GM12865 (cell line): ENCODE measurements at regions not wholly inside any gene's neighbourhood (a gene's known extent, or its start where the extent isn't known, plus 50 kb on each side); places are given as distances from the start of the nearest gene placed in this dataset.

Experiments
- DNase-seq: peaks from one replicate; pipeline ENCODE4 v3.0.0; 2010; ENCODE audit warnings: low read depth
- H3K4me3 ChIP-seq: 2 replicates; pipeline ENCODE4 v1.5.1; 2011; ENCODE audit warnings: mild to moderate bottlenecking, low read depth, low read length, control low read depth
- CTCF ChIP-seq: IDR thresholded peaks from 2 replicates; pipeline ENCODE4 v1.5.1; 2011; ENCODE audit warnings: low read length, control low read depth, low read depth, inconsistent platforms; ENCODE audit not compliant: insufficient read depth; ENCODE audit errors: missing control alignments

DNA sequence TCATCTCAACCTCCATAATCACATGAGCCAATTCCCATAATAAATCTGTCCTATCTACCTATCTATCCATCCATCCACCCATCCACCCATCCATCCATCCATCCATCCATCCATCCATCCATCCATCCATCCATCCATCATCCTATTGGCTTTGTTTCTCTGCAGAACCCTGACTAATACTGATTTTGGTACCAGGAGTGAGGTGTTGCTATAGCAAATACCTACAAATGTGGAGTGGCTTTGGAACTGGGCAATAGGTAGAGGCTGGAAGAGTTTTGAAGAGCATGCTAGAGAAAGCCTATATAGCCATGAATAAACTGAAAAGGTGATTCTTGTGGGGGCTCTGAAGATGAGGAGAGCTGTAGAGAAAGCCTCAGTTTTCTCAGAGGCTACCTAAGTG lies 88.7 kb upstream of the ANKRD28 start:
- no peak overlapping the region for H3K4me3 ChIP-seq
- TF ChIP-seq CTCF = no peak
- no peak for DNase-seq

- no peak for TF ChIP-seq CTCF
- no peak for DNase-seq
- H3K4me3 ChIP-seq = no peak overlapping the region
Observed at GRCh38 chr3:15887261-15887660, 89.5 kb upstream of the ANKRD28 start.

DNA sequence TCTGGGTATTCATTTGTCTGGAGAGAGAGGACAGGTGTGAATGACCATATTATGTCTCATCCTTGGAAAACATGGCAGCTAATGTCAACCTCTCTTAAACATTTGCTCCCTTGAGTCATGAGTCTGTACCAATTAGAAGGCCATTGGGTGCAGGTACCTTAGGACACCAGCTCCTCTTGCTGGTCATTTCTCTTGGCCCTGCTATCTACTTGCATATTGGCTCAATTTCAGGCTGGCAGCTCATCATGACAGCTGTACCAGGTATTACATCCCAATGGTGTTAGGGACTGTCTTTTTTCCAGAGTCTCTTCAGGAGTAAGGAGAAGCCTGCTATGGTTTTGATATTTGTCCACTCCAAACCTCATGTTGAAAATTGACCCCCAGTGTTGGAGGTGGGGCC lies 92.2 kb upstream of the ANKRD28 start:
- no peak overlapping the region for H3K4me3 ChIP-seq
- DNase-seq = no peak
- TF ChIP-seq CTCF = no peak

DNA sequence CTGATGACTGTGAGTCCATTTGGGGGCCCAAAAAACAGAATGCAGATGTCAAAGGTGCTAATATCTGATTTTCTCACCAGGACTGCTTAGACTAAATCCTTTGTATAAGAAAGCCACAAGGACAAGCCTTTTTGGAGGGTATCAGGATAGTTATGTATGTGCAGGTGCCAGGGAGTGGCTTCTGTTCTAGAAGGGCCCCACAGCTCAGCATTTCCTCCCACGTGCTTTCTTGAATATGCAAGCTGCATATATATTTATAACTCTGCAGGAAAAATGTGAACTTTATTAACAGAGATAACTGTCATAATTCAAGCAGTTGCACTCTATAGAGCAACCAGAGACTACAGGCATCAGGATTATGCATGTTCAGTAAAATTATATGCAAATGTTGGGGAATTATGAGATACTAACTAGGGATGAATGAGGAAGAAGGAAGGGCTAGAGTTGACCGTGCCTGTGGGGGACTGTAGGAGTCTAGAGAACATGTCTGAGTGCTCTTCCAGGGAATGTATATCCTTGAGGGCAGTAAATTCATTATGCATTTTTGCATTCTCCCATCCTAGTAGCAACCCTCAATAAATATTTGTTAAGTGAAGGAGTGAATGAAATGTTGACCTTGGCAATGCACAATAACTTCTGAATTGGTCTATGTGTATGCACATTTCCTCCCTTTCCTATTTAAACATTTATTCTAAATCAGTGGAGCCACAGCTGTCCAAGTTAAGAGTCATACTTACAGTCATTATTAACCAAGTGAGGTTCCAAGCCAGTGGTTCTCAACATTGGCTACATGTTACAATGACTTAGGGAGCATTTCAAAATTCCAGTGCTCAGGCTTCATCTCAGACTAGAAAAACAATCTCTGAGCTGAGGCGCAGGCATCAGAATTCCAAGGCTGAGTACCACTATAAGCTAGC lies 94.8 kb upstream of the ANKRD28 start:
- H3K4me3 ChIP-seq = no peak overlapping the region
- DNase-seq = no peak
- no peak for TF ChIP-seq CTCF

GRCh38 chr3:15894382-15894781 lies 96.6 kb upstream of the ANKRD28 start:
- TF ChIP-seq CTCF = no peak
- no peak for DNase-seq
- H3K4me3 ChIP-seq = no peak overlapping the region

DNA sequence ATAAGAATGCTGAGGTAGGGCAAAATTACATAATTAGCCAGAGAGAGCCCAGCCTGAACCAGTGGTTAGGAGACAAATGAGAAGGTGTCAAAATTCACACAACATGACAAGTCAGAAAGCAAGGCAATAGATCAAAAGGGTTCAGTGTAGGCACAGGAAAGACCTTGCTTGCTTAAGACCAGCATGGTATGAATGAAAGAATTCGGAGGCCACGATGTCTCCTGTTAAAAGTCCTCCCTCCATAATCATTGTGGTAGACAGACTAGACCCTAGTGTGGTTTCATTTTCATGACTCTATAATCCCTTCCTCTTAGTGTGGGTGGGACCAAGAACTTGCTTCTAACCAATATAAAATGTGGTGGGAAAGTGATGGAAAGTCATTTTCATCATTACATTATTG lies 98.7 kb upstream of the ANKRD28 start:
- DNase-seq = no peak
- H3K4me3 ChIP-seq = no peak overlapping the region

More for the DNA sequence above, 98.7 kb upstream of the ANKRD28 start:
- no peak for TF ChIP-seq CTCF
